WTC11 (cell line): ENCODE measurements at regions not wholly inside any gene's neighbourhood (a gene's known extent, or its start where the extent isn't known, plus 50 kb on each side); places are given as distances from the start of the nearest gene placed in this dataset.

ENCODE experiments used
- ATAC-seq: fragments of 200-7000 bp; cut with Tn5 transposase; 2 replicates; pipeline ENCODE4 v1.10.0; 2021; ENCODE audit warnings: mild to moderate bottlenecking, moderate library complexity
- CTCF ChIA-PET: fragments of 300-600 bp; sonication (Branson Sonifier 250); formaldehyde crosslinking; loops from one replicate; lab custom pipeline; 2021; ENCODE audit warnings: antibody characterized with exemption; lab: Charles Lee
- POLR2A ChIA-PET: fragments of 350-600 bp; sonication (Branson Sonifier 250); formaldehyde crosslinking; loops from one replicate; lab custom pipeline; 2021; ENCODE audit warnings: antibody characterized with exemption; lab: Charles Lee
- DNase-seq: peaks from one replicate; pipeline ENCODE4 v3.0.0; 2021; ENCODE audit warnings: low spot score
- H3K27ac Mint-ChIP-seq: 2 replicates; pipeline ENCODE4 v1.8.0; 2021; ENCODE audit warnings: mixed read lengths
- H3K27me3 Mint-ChIP-seq: 2 replicates; pipeline ENCODE4 v1.8.0; 2021; ENCODE audit warnings: low read depth, mild to moderate bottlenecking, moderate library complexity, mixed read lengths
- H3K36me3 Mint-ChIP-seq: 2 replicates; pipeline ENCODE4 v1.8.0; 2021; ENCODE audit warnings: mixed read lengths
- H3K4me1 Mint-ChIP-seq: 2 replicates; pipeline ENCODE4 v1.8.0; 2022; ENCODE audit warnings: mixed read lengths
- H3K4me3 Mint-ChIP-seq: 2 replicates; pipeline ENCODE4 v1.8.0; 2021; ENCODE audit warnings: mild to moderate bottlenecking, moderate library complexity, mixed read lengths
- H3K9me3 Mint-ChIP-seq: 2 replicates; pipeline ENCODE4 v1.8.0; 2021; ENCODE audit warnings: mixed read lengths
- ATF2 ChIP-seq: sonication (generic); formaldehyde crosslinking; IDR thresholded peaks from 2 replicates; pipeline ENCODE4 v1.8.1; 2022; ENCODE audit warnings: low read depth, missing genetic modification reagents, borderline replicate concordance
- CTCF ChIP-seq: fragments of 200-600 bp; IDR thresholded peaks from 2 replicates; pipeline ENCODE4 v1.8.0; 2022; ENCODE audit warnings: antibody characterized with exemption
- EMX1 ChIP-seq: fragments of 250-450 bp; sonication (Bioruptor Pico); IDR thresholded peaks from 2 replicates; pipeline ENCODE4 v1.8.0; 2021; ENCODE audit warnings: mild to moderate bottlenecking
- ERG ChIP-seq: fragments of 250-450 bp; sonication (Bioruptor Pico); IDR thresholded peaks from 2 replicates; pipeline ENCODE4 v1.8.0; 2021; ENCODE audit warnings: mild to moderate bottlenecking
- FOXP4 ChIP-seq: sonication (generic); formaldehyde crosslinking; IDR thresholded peaks from 2 replicates; pipeline ENCODE4 v1.8.0; 2022; ENCODE audit warnings: mild to moderate bottlenecking, missing genetic modification reagents
- HMGXB4 ChIP-seq: sonication (generic); formaldehyde crosslinking; IDR thresholded peaks from 2 replicates; pipeline ENCODE4 v1.8.1; 2023; ENCODE audit warnings: mild to moderate bottlenecking, moderate library complexity, missing genetic modification reagents
- IRF2 ChIP-seq: sonication (generic); formaldehyde crosslinking; IDR thresholded peaks from 2 replicates; pipeline ENCODE4 v1.8.0; 2022; ENCODE audit warnings: low read depth, missing genetic modification reagents, borderline replicate concordance
- JAZF1 ChIP-seq: fragments of 250-450 bp; sonication (Bioruptor Pico); IDR thresholded peaks from 2 replicates; pipeline ENCODE4 v1.9.0; 2021; ENCODE audit warnings: moderate library complexity, mild to moderate bottlenecking, inconsistent platforms
- MLX ChIP-seq: sonication (generic); formaldehyde crosslinking; IDR thresholded peaks from 2 replicates; pipeline ENCODE4 v1.8.1; 2023; ENCODE audit warnings: mild to moderate bottlenecking, missing genetic modification reagents, moderate library complexity
- NFATC4 ChIP-seq: fragments of 250-450 bp; sonication (Bioruptor Pico); IDR thresholded peaks from 2 replicates; pipeline ENCODE4 v1.9.0; 2021; ENCODE audit warnings: mild to moderate bottlenecking
- NFE2L1 ChIP-seq: sonication (generic); formaldehyde crosslinking; IDR thresholded peaks from 2 replicates; pipeline ENCODE4 v1.8.1; 2023; ENCODE audit warnings: missing genetic modification reagents
- OVOL2 ChIP-seq: fragments of 250-450 bp; sonication (Bioruptor Pico); IDR thresholded peaks from 2 replicates; pipeline ENCODE4 v1.9.0; 2021; ENCODE audit warnings: mild to moderate bottlenecking, borderline replicate concordance
- PRRX2 ChIP-seq: fragments of 250-450 bp; sonication (Bioruptor Pico); IDR thresholded peaks from 2 replicates; pipeline ENCODE4 v1.8.0; 2021; ENCODE audit warnings: mild to moderate bottlenecking
- RELA ChIP-seq: sonication (generic); formaldehyde crosslinking; IDR thresholded peaks from 2 replicates; pipeline ENCODE4 v1.8.1; 2022; ENCODE audit warnings: missing genetic modification reagents, mild to moderate bottlenecking, borderline replicate concordance
- RORB ChIP-seq: fragments of 250-450 bp; sonication (Bioruptor Pico); IDR thresholded peaks from 2 replicates; pipeline ENCODE4 v1.9.0; 2021; ENCODE audit warnings: mild to moderate bottlenecking
- SOX15 ChIP-seq: fragments of 250-450 bp; sonication (Bioruptor Pico); IDR thresholded peaks from 2 replicates; pipeline ENCODE4 v1.9.0; 2021; ENCODE audit warnings: mild to moderate bottlenecking
- USF1 ChIP-seq: sonication (generic); formaldehyde crosslinking; IDR thresholded peaks from 2 replicates; pipeline ENCODE4 v1.8.0; 2022; ENCODE audit warnings: mild to moderate bottlenecking, missing genetic modification reagents
- USF2 ChIP-seq: sonication (generic); formaldehyde crosslinking; IDR thresholded peaks from 2 replicates; pipeline ENCODE4 v1.8.1; 2023; ENCODE audit warnings: mild to moderate bottlenecking, missing genetic modification reagents, moderate library complexity
- ZNF138 ChIP-seq: sonication (generic); formaldehyde crosslinking; conservative IDR thresholded peaks from 2 replicates; pipeline ENCODE4 v1.8.1; 2022; ENCODE audit warnings: mild to moderate bottlenecking, moderate library complexity, missing genetic modification reagents
- ZNF281 ChIP-seq: sonication (generic); formaldehyde crosslinking; IDR thresholded peaks from 2 replicates; pipeline ENCODE4 v1.8.0; 2023; ENCODE audit warnings: mild to moderate bottlenecking, missing genetic modification reagents
- ZNF396 ChIP-seq: fragments of 250-450 bp; sonication (Bioruptor Pico); IDR thresholded peaks from 2 replicates; pipeline ENCODE4 v1.8.0; 2021; ENCODE audit warnings: mild to moderate bottlenecking, moderate library complexity, borderline replicate concordance
- ZNF423 ChIP-seq: fragments of 250-450 bp; sonication (Bioruptor Pico); IDR thresholded peaks from 2 replicates; pipeline ENCODE4 v2.1.2; 2022; ENCODE audit warnings: mild to moderate bottlenecking, moderate library complexity
- ZSCAN18 ChIP-seq: fragments of 250-450 bp; sonication (Bioruptor Pico); IDR thresholded peaks from 2 replicates; pipeline ENCODE4 v2.1.2; 2022; ENCODE audit warnings: mild to moderate bottlenecking, moderate library complexity

GRCh38 chrX:44042116-44042515 lies 68.9 kb upstream of the NDP start (continued):
- TF ChIP-seq ZNF423 (CRISPR knock-in tag) (no peak), SOX15 (no peak), ATF2 (CRISPR knock-in tag) (no peak), USF1 (CRISPR knock-in tag) (no peak), CTCF (no peak), FOXP4 (CRISPR knock-in tag) (no peak), ZNF138 (no peak), ZNF281 (CRISPR knock-in tag) (no peak)
- TF ChIP-seq, all 79 proteins: peak for 0

- ChIA-PET POLR2A (no interaction called here), CTCF (no interaction called here)
- no peaks in the 10 kb centered on the region for H3K36me3 Mint-ChIP-seq
- no peak overlapping the region for H3K4me3 Mint-ChIP-seq
- no peak for ATAC-seq
- H3K4me1 Mint-ChIP-seq: peaks cover 12% of the 10 kb centered on the region
- H3K27me3 Mint-ChIP-seq: no peaks in the 10 kb centered on the region
- no peak overlapping the region for H3K27ac Mint-ChIP-seq
- peaks cover 3% of the 10 kb centered on the region; the same call in 1 of the 2 replicates for H3K9me3 Mint-ChIP-seq
- no peak for DNase-seq
- no peak for TF ChIP-seq IRF2 (CRISPR knock-in tag)
- TF ChIP-seq OVOL2 (CRISPR knock-in tag): no peak
- no peak for TF ChIP-seq RELA (CRISPR knock-in tag)
- no peak for TF ChIP-seq ZSCAN18 (CRISPR knock-in tag)
- no peak for TF ChIP-seq RORB
- TF ChIP-seq HMGXB4 (CRISPR knock-in tag): no peak
- no peak for TF ChIP-seq JAZF1 (CRISPR knock-in tag)
- TF ChIP-seq NFATC4 (CRISPR knock-in tag): no peak
- TF ChIP-seq PRRX2 (CRISPR knock-in tag): no peak
- TF ChIP-seq ZNF396 (CRISPR knock-in tag): no peak
- no peak for TF ChIP-seq EMX1 (CRISPR knock-in tag)
- TF ChIP-seq USF2 (CRISPR knock-in tag): no peak
- no peak for TF ChIP-seq MLX (CRISPR knock-in tag)
- TF ChIP-seq ERG: no peak
- no peak for TF ChIP-seq NFE2L1 (CRISPR knock-in tag)
Observed at GRCh38 chrX:44040406-44040805, 67.2 kb upstream of the NDP start.
